ENCODE measurements at regions not wholly inside any gene's neighbourhood (a gene's known extent, or its start where the extent isn't known, plus 50 kb on each side); places are given as distances from the start of the nearest gene placed in this dataset.

DNA sequence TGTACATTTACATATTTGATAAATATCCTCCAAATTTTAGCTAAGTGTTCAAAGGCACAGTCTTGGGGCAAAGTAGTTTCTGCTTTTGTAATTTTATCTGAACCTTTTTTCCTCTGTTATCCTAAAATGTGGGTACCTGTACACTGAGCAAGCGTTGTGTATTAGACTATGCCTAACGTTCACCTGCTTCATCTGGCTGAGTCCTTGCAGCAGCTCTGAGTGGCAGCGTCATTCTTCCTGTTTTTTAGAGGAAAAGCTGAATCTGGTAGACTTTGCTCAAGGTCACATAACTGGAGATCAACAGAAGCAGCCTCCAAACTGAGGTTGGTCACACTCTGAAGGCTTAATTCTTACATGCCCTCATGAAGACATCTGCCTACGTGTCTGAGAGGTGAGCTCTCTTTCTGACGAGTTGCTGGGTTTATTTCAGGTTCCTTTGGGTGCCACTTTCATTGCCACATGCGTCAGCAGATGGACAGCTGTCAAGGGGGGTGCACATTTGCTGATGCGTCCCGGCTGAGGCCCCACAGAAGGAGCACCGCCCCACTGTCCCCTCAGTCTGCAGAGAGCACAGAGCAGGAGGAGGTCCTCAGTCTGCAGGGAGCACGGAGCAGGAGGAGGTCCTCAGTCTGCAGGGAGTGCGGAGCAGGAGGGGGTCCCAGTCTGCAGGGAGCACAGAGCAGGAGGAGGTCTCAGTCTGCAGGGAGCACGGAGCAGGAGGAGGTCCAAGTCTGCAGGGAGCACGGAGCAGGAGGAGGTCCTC, 406.5 kb upstream of the SHH start:
- DNase-seq: no peak

DNA sequence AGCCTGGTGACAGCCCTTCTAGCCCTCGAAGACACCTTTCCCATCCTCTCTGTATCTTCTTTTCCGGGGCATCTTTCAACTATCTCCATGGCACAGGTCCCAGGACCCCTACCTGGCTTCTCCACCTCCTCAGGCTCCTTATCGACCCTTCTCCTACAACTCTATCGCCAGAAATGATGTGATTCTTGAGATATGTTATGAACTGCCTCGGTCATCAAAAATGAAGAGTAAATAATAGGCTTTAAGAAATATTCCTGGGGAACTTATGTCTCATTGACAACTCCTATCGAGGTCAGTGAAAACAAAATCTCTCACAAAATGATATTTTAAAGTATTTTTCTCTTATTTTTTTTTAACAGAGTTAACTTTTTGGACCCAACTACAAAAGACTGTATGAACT, 405.5 kb upstream of the SHH start:
- DNase-seq: no peak

DNA sequence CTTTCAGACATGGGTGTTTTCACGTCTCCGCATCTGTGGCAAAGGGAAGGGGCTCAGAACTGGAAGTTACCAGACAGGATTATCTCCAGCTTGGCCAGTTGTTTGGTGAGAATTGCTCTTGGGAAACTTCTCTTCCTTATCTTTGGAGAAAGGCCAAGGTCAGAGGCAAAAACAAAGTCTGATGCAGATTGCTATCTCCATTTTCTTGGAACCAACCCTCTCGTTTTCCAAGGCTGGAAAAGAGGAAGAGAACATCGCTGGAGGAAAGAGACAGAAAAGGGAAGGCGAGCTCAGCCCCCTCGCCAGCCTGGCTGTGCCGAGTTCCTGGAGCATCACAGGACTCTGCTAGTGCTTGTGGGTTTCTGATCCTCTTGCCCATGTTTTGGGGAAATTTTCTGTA, 396.8 kb upstream of the SHH start:
- no peak for DNase-seq

DNA sequence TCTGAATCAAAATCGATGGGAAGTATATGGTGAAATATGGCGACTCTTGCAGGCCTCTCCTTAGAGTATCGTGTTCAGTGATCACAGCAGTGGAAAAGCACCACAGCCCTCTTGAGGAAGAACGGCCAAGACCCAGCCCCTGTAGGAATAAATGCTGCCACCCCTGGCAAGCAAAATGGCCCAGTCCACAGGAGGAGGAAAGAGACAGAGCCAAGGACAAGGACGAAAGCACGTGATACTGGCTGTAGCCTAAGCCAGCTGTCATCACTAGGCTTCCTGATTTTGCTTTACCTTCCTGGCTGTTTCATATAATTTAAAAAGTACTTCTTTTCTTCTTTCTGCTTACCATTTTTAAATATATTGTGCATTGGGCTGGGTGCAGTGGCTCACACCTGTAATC, 395.0 kb upstream of the SHH start:
- no peak for DNase-seq

DNA sequence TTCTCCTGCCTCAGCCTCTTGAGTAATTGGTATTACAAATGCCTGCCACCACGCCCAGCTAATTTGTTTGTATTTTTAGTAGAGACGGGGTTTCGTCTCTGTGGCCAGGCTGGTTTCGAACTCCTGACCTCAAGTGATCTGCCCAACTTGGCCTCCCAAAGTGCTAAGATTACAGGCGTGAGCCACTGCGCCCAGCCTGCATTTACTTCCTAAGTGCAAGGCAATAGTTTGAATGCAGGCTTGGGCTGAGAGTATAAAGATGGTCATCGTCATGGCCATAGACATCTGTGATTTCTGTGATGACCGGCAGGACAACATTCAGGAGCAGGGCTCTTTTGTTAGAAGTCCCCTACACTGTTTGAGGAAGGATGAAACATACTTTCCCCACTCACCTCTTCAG, 393.9 kb upstream of the SHH start:
- DNase-seq: no peak

DNA sequence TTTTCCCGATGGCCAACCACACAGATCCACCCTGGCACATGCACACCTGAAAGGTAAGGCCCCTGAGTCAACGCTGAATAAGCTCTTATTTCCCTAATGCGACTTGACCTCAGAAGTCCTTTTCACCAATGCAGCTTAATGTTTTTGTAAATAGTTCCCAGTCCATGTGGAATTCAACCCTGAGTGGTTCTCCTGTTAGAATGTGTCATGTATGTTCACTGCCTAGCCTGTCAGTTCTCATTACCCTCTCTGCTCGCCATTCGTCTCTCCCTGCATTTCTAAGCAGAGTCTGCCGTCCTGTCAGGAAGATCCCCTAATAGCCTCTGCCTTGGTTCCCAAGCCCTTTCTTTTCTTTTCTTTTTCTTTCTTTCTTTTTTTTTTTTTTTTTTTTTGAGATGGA, 392.6 kb upstream of the SHH start:
- DNase-seq: no peak

DNA sequence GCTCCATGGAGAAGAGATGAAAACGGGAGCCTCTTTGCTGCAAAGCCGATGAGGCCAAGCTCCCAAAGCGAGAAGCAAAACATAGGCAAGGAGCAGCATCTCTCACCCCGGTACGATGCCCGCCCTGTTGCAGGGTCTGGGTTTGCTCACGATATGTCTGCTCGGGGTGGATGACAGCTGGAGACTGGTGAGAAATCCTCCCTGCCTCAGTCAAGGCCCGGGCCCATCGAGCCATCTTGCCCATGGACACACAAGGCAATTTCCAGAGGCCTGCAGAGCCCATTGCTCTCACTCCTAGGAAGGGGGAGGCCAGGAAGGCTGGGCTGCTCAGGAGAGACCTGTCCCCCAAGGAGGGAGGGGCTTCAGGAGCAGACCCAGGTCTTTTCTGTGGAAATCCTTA, 391.7 kb upstream of the SHH start:
- no peak for DNase-seq

DNA sequence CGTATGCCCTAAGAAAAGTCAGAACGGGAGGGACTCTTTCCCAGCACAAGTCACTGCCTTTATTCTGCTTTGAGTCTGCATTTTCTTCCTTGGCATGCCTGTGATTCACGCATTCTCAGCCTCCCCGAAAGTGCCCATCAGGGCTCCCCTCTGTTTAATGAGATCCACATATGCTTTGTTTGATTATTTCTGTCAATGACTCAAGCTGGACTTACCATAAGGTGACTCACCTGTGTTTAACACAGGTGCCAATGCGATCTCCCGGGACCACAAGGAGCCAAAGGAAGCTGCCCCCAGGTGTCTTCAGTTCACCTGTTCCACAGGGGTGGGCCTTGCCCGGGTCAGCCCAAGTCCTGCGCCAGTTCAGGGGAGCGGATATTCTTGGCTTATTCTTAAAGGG, 386.0 kb upstream of the SHH start:
- no peak for DNase-seq

DNA sequence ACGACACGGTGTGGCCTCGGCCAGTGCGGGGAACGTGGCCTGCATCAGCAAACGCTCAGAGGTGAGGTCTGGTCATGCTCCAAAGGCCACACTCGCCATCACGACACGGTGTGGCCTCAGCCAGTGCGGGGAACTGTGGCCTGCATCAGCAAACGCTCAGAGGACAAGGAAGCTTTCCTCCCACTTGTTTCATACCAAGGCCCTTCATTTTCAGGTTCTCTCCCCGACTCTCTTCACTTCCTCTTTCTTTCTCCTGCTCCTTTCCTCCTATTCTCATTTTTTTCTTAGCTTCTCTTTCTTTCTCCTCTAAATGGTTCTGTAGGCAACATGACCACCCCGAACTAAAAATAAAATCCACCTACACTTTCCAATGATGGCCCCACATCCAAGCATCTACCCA, 384.4 kb upstream of the SHH start:
- no peak for DNase-seq

DNA sequence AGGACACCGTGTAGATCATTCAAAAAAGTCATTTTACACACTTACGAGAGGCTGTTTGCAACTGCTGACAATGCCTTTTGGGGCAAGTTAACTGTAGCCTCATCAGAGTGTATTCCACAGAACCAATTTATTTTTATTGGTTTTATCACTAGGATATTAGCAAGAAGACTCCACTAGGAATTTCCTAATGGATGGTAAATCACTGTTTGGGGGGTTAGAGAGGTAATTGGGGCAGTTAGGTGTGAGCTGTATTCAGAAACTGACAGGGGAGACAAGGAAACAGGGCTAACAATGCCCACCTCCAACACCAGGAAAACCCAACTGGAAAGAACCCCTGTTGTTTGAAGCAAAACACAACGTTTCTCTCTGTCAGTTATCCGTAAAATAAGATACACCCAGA, 383.0 kb upstream of the SHH start:
- DNase-seq: no peak

DNA sequence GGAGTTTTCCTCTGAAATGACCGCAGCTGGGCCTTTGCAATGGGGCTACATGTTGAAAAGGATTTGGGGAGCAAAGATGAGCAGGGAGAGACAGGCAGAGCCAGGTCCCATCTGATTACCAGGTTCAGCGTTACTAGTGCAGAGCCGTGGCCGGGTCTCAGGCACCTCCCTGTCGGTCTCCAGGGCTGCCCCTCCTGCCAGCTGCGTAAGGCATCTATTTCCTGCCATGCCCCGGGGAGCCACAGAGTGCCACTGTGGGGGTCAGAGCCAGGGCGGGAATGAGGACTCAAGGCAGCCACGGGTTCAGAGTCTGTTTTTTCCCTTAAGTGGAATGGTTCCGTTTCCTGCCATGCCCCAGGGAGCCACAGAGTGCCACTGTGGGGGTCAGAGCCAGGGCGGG, 382.6 kb upstream of the SHH start:
- DNase-seq: no peak

DNA sequence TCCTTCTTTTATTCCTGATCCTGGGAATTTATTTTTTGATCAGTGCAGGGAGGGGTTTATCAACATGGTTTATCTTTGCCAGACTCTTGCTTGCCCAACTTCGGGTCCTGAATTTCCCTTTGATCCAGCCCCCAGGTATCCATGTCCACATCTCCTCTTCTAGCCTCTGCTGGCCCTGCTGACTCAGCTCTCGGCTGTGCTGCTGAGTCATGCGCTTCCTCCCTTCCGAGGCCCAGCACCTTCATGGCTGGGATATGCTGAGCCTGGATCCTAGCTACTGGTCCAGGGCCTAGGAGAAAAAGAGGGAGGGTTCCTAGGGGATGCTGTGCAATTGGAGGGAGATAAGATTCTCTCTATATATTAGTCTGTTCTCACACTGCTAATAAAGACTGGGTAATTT, 380.7 kb upstream of the SHH start:
- no peak for DNase-seq

DNA sequence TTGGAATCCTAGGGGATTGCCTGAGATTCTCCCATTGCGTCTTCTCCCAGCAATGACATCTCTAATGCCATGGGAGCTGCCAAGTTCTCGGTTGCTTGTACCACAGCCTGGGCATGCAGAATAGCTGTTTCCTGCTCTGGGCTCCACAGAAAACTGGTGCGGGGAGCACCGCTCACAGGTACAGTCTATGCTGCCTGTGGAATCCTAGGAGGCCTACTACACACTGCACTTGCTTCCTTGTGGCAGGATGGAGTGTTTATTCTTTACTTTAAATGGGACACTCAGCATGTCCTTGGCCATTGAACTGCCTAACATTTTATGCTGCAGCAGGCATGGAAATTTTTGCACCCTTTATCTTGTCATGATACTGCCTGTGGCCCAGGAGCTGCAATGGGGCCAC, 378.8 kb upstream of the SHH start:
- DNase-seq: no peak

DNA sequence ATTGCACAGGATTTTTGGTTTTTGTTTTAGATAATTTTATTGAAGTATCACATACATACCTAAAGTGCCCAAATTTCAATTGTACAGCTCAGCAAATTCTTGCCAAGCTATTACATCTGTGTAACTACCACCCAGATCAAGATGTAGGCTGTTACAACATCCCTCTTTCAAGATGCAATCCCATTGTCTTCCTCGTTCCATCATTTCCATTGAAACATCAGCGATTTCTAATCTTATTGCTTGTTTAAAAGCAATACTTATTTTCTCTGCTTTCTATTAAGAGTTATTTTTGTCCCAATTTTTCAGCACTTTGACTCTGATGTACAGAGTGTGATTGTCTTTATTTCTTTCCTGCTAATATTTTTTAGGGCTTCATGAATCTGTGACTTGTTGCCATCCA, 372.8 kb upstream of the SHH start:
- no peak for DNase-seq

DNA sequence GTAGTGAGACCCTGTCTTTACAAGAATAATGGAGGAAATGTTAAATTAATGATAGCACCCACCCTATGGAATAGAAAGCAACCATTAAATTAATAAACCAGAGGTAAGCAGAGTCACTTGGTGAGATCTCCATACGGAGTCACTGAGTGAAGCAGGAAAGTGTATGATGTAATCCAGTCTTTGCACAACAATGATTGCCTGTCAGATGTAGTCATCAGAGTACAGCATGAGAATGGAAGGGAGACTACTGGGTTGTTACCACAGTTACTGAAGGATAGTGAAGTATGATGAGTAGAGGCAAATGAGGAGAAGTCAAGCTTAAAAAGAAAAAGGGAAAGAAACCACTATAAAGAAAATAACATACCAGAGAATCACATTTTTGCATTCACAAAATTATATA, 371.9 kb upstream of the SHH start:
- DNase-seq: no peak

DNA sequence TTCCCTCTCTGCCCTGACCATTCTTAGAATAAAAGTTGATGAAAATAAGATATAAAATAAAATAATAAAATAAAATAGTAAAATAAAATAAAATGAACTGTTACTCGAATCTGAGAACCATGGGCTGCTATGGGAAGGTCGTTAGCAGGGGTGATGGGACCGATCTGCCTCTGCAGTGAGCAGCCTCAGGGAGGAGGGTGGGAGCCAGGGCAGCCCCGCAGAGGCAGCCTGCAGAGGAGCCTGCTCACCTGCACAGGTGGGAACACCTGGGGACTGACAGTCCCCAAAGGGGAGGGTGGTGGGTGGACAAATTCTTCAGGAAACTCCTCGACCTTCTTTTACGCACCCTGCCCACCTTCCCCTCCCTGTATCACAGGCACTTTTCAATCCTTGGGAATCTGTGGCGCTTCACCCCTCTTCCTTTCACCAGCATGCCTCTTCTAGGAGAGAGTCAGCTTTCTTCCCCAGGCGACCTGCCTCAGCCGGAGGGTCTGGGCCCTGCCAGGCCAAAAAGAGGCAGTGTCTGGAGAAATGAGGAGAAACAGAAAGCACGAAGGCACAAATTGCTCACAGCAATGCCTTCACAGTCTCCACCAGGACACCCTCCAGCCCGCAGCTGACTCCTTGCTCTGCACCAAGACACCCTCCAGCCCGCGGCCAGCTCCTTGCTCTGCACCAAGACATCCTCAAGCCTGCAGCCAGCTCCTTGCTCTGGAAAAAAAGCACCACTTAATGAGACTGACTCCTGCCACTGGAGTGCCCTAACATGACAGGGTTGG, 368.4 kb upstream of the SHH start:
- DNase-seq: no peak

DNA sequence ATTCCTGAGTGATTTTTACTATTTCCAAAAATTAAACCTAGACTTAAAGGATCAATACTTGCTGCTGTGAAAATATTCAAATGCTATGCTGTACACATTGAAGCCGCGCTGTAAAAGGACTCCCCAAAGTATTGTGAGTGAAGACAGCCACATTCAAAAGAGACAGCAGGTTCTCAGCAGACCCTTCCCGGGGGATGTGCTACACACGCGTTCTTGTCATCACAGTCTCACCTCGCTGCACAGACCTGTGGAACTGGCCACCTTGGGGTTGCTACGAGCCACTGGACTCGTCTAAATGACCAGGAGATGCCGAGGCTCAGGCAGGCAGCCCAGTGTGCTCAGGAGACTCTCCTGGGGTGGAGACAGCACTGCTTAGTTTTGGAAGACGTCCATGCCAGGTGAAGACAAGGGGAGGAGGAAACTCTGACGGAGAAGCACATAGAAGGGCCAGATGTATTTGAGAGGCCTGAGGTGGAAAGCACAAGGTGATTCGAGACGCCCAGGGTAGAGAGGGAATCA, 367.7 kb upstream of the SHH start:
- DNase-seq: no peak

DNA sequence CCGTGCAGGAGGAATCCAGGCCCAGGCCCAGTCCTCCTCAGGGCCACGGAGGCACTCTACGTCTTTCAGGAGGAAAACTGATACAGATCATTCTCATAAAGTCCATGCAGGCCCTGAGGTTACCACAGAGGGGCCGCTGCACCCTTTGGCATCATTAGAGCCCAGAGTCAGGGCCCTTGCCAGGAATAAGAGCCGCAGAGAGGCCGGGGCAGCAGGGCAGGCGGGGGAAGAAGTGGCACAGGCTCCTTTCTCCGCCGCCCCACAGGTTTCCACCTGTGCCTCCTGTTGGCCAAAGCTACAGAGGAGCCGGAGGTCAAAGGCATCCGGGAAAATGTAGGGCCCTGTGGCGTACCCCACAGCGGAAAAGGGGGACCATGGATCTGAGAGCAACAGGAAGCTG, 366.6 kb upstream of the SHH start:
- no peak for DNase-seq

DNA sequence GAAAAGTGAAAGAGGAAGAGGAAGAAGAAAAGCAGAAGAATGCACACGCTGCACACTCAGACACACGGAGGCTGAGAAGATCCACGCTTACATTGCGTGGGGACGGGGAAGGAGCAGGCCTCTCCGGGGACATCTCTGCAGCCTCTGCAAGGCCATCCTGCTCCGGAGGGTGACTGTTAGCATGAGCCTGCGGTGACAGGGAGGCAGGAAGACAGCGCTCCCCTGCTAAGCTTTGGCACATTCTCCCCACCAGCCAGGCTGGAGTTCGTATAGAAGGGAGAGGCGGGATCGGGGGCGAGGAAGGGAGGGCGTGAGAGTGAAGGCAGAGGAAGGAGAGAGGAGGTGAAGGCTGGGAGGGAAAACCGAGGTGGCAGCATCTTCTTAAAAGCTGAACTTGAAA, 366.0 kb upstream of the SHH start:
- no peak for DNase-seq

DNA sequence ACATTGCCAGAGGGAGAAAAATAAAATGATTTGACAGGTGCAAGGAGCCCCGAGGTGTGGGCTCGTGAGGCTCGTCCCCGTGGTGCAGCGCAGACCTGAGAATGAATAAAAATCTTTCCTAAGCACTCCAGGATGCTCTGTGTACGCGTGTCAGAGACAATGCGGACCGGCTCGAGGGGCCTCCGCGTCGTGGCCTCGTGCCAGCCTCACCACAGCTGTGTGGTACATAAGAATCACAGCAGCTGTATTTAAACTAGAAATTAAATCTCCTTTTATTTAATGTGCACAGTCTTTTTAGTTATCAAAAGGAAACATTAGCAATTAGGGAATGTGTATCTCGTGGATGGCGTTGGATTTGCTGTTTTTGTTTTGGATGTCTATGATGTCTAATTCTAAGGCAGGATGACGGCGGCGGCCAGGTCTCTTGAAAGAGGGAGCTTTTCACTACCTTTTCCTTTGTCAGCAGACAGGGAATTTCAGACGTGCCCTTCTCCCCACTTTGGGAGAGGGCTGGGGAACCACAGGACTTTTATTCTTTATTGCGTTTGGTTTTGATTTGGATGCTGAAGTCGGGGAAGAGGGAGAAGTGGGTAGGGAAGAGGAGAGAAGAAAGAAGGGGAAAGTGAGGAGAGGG, 365.3 kb upstream of the SHH start:
- DNase-seq: no peak

DNA sequence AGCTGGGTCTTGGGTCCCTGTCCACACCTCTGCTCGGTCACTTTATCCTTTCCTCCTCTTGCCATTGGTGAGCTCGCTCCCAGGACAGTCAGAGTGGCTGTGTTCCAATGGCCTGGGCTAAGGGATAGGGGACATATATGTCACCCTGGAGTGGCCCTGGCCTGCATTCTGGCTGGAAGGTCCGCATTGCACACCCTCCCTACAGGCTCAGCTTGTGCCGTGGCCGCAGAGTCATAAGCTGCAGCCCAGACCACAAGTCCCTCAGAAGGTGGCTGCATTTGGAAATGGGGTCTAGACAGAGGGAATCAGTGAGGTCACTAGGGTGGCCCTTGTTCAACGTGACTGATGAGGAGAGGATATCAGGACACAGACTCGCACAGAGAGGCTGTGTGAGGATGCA, 363.8 kb upstream of the SHH start:
- DNase-seq: no peak

DNA sequence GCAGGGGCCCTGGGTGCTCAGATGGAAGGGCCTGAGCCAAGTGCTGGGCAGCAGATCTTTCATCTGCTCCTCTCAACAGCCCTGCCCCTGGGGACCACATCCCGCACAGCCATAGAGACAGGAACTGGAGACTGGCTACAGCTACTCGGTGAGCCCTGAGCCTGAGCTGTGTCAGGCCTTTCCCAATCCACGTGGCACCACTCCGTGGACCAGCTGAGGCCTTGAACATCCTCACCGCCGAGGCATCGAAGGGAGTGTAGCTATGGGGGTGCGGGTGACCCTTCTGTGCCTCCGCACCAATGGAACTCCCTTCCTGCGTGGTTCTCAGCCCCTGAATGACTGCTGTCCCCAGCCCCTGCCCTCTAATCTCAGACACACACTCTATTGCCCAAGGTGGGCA, 362.7 kb upstream of the SHH start:
- no peak for DNase-seq

DNA sequence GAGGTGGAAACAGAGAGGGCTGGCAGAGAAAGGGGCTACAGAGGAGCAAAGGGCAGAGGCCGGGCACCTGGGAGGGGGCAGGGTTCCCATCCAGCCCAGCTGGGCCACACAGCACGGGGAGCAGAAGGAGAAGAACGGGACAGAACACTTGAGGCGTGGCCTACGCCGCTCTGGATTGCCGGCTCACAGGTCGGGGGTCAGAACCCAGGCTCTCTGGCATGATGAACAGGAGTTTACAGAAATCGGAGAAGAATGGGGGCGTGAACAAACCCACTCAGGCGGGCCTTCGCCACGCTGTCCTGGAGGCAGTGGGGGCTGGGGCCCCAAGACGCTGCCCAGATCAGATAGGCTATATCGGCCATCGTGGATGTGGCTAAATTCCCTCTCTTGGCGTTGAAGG, 362.2 kb upstream of the SHH start:
- no peak for DNase-seq

DNA sequence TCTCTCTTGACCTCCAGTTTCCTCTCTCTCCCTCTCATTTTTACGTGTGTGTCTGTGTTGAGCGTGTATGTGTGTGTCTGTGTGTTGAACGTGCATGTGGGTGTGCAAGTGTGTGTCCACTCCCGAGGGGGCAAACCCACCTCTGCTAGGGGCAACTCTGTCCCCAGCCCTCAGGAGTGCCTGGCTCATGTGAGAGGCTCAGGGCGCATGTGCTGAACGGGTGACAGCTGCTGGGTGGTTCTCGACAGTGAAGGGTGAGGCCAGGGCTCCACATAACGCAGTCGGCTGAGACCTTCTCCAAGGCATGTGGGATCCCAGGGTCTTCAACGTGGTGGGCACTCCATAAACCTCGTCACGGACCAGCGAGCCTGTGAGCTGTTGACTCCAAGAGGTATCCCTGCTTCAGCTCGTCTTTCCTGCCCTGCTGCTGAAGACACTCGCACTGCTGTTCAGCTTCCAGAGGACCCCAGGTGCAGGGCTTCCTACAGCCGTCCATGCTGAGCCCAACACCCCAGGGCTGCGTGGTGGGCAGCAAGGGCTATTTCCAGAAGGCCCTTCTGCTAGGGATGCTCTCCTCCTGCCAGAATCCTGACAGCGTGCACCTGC, 361.6 kb upstream of the SHH start:
- no peak for DNase-seq

Data from activated naive CD4-positive, alpha-beta T cell (primary cell).